Osteoblast (primary cell): ENCODE measurements at regions not wholly inside any gene's neighbourhood (a gene's known extent, or its start where the extent isn't known, plus 50 kb on each side); places are given as distances from the start of the nearest gene placed in this dataset.

ENCODE experiments used
- DNase-seq: peaks from one replicate; pipeline ENCODE4 v3.0.0; 2011; ENCODE audit warnings: low spot score, mixed read lengths; ENCODE audit not compliant: insufficient read length; ENCODE audit errors: missing footprints
- H2AFZ ChIP-seq: 2 replicates; pipeline ENCODE4 v1.6.0; 2011; ENCODE audit warnings: mild to moderate bottlenecking, low read length
- H3K27ac ChIP-seq: 2 replicates; pipeline ENCODE4 v1.5.1; 2011; ENCODE audit warnings: mild to moderate bottlenecking, low read depth, low read length, moderate library complexity
- H3K27me3 ChIP-seq: 2 replicates; pipeline ENCODE4 v1.6.0; 2012; ENCODE audit warnings: mild to moderate bottlenecking, control low read depth, inconsistent platforms, low read length, moderate library complexity; ENCODE audit not compliant: insufficient read depth
- H3K36me3 ChIP-seq: 2 replicates; pipeline ENCODE4 v1.5.1; 2011; ENCODE audit warnings: mild to moderate bottlenecking, low read length, control low read depth, moderate library complexity; ENCODE audit not compliant: insufficient read depth
- H3K4me1 ChIP-seq: 2 replicates; pipeline ENCODE4 v1.5.1; 2011; ENCODE audit warnings: mild to moderate bottlenecking, low read length, control low read depth, moderate library complexity; ENCODE audit not compliant: insufficient read depth
- H3K4me2 ChIP-seq: 2 replicates; pipeline ENCODE4 v1.6.0; 2011; ENCODE audit warnings: mild to moderate bottlenecking, low read length; ENCODE audit not compliant: insufficient read depth
- H3K4me3 ChIP-seq: fragments of 200-600 bp; sonication (generic); 3 replicates; pipeline ENCODE4 v1.5.1; 2012; ENCODE audit warnings: mild to moderate bottlenecking, low read length, inconsistent platforms; ENCODE audit not compliant: insufficient read depth
- H3K79me2 ChIP-seq: 2 replicates; pipeline ENCODE4 v1.6.0; 2012; ENCODE audit warnings: mild to moderate bottlenecking, low read length, control low read depth, inconsistent platforms; ENCODE audit not compliant: insufficient read depth
- H3K9me3 ChIP-seq: 2 replicates; pipeline ENCODE4 v1.5.1; 2011; ENCODE audit warnings: low read depth, low read length, control low read depth
- H4K20me1 ChIP-seq: 2 replicates; pipeline ENCODE4 v1.6.0; 2012; ENCODE audit warnings: mild to moderate bottlenecking, low read length, control low read depth; ENCODE audit not compliant: insufficient read depth
- TF ChIP-seq, protein P1 (sequence below): IDR thresholded peaks from 2 replicates; pipeline ENCODE4 v1.5.1; 2011; ENCODE audit warnings: mild to moderate bottlenecking, low read depth, low read length, moderate library complexity; ENCODE audit errors: extremely low read depth

DNA sequence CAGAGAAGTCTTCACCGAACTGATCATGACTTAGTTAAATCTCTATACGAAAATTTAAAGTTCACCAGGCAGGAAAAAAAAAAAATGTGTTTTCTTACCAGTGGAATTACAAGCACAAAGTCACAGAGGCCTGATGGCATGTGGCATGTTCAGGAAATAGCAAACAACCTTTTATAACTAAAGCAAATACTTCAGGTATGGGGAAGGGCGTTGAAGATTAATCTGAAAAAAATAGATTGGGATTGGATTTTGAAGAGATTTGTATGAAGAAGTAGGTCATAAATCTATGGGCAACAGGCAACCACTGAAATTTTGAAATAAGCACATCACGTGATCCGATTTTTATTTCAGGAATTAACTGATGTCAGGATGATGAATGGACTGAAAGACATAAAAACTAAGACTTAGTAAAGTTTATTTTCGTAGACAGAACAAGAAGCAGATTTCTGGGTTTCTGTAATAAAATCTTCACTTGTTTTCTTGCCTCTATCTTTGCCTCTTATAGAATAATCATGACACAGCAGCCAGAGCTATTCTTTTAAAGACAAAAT lies 295.9 kb upstream of the ADGRL4 start:
- no peak overlapping the region for H2AFZ ChIP-seq
- no peak overlapping the region for H3K4me2 ChIP-seq
- H3K27me3 ChIP-seq = no peaks in the 10 kb centered on the region
- no peak overlapping the region for H3K4me3 ChIP-seq
- TF ChIP-seq, protein P1, sequence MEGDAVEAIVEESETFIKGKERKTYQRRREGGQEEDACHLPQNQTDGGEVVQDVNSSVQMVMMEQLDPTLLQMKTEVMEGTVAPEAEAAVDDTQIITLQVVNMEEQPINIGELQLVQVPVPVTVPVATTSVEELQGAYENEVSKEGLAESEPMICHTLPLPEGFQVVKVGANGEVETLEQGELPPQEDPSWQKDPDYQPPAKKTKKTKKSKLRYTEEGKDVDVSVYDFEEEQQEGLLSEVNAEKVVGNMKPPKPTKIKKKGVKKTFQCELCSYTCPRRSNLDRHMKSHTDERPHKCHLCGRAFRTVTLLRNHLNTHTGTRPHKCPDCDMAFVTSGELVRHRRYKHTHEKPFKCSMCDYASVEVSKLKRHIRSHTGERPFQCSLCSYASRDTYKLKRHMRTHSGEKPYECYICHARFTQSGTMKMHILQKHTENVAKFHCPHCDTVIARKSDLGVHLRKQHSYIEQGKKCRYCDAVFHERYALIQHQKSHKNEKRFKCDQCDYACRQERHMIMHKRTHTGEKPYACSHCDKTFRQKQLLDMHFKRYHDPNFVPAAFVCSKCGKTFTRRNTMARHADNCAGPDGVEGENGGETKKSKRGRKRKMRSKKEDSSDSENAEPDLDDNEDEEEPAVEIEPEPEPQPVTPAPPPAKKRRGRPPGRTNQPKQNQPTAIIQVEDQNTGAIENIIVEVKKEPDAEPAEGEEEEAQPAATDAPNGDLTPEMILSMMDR = no peak
- no peaks in the 10 kb centered on the region for H3K9me3 ChIP-seq
- H3K4me1 ChIP-seq = no peaks in the 10 kb centered on the region
- H3K36me3 ChIP-seq = no peaks in the 10 kb centered on the region
- no peak for DNase-seq
- H3K27ac ChIP-seq = no peak overlapping the region
- no peaks in the 10 kb centered on the region for H3K79me2 ChIP-seq
- H4K20me1 ChIP-seq = no peaks in the 10 kb centered on the region

DNA sequence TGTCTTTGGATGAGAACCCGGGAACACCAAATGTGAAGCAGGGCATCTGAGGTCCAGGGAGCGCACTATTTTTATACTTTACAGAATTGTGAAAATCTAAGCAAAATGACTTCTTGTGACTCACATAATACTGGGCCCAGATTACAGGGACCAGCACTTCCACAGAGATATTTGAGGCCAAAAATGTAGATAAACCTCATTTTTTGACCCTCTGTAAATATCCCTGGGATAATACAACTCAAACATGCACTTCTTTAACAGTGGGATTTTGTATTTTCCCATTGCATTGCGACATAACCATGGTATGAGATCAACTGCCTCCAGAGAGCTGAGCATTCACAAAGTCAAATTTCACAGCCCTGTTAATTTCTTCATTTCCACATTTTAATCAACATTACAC lies 289.4 kb upstream of the ADGRL4 start:
- no peaks in the 10 kb centered on the region for H3K27me3 ChIP-seq
- H3K4me3 ChIP-seq = no peak overlapping the region
- no peaks in the 10 kb centered on the region for H3K36me3 ChIP-seq
- no peaks in the 10 kb centered on the region for H3K9me3 ChIP-seq
- H3K27ac ChIP-seq = peak overlapping the region; percentile 68
- TF ChIP-seq, protein P1 = no peak
- peak overlapping the region; percentile 74 for H2AFZ ChIP-seq
- H3K4me1 ChIP-seq = peaks cover 13% of the 10 kb centered on the region
- peak overlapping the region; percentile 63 for H3K4me2 ChIP-seq
- no peaks in the 10 kb centered on the region for H3K79me2 ChIP-seq
- no peaks in the 10 kb centered on the region for H4K20me1 ChIP-seq
- peak; percentile 5 for DNase-seq

DNA sequence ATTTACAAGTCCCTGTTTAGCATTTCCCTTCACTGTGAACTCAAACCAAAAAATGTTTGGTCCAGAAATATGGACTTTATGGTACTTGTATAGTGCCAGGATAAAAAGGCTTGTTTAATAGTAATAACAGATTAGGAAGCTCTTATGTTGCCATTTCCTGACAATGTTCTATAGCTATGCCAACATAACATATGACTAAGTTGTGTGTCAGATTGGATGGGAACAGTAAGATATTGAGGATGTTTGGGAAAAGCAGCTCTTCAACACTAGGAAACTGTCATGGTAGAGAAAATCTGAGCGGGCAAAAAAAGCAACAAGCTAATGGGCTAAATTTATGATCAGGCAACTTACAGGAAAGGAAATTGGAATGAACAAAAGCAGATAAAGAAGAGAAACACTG lies 287.1 kb upstream of the ADGRL4 start:
- Histone ChIP-seq H3K79me2 (no peaks in the 10 kb centered on the region), H2AFZ (peak overlapping the region; percentile 63), H3K4me1 (peaks cover 13% of the 10 kb centered on the region), H3K4me3 (no peak overlapping the region), H3K9me3 (no peaks in the 10 kb centered on the region), H3K27me3 (no peaks in the 10 kb centered on the region), H3K36me3 (no peaks in the 10 kb centered on the region), H3K27ac (peak overlapping the region; percentile 53), H3K4me2 (no peak overlapping the region), H4K20me1 (no peaks in the 10 kb centered on the region)
- DNase-seq = peak; percentile 71
- TF ChIP-seq, protein P1 = no peak

DNA sequence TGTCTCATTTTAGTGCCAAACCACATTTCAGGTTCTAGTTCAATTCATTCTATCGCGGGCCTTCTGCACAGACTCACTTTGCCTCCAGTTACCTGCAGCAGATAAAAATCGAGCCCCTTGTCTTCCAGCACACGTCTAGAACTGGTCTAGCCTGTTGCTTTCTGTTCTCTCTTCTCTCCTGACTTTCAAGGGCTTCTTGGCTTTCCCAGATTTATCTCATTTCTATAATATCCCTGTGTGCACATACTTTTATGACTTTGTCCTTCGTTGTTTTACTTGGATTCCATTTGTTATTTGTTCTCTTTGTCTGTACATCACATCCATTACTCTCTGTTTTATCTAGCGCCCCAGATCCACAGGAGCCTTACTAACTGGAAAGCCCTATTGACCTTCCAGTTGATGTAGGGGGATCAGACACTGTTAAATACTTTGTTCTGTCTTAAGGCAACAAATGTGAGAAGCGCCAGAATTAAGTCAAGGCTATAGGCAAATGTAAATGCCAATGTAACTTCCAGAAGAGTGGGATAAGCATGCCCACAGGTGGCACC lies 284.5 kb upstream of the ADGRL4 start:
- Histone ChIP-seq H3K4me1 (peaks cover 7% of the 10 kb centered on the region), H3K36me3 (no peaks in the 10 kb centered on the region), H3K27ac (no peak overlapping the region), H3K4me2 (no peak overlapping the region), H3K9me3 (no peaks in the 10 kb centered on the region), H2AFZ (no peak overlapping the region), H3K79me2 (no peaks in the 10 kb centered on the region), H4K20me1 (no peaks in the 10 kb centered on the region), H3K4me3 (no peak overlapping the region), H3K27me3 (no peaks in the 10 kb centered on the region)
- no peak for DNase-seq
- TF ChIP-seq, protein P1 = no peak
